Medulla oblongata (tissue), 1 donor: ENCODE measurements at regions not wholly inside any gene's neighbourhood (a gene's known extent, or its start where the extent isn't known, plus 50 kb on each side); places are given as distances from the start of the nearest gene placed in this dataset.

Experiments used
- DNase-seq: peaks from one replicate; pipeline ENCODE4 v3.0.0-alpha.2; 2015; ENCODE audit errors: extremely low spot score

- no peak for DNase-seq
Measured at GRCh38 chr9:107431461-107431860, 58.1 kb downstream of the KLF4 start.

- DNase-seq, result no peak
Measured at GRCh38 chr9:107430071-107430470, 59.5 kb downstream of the KLF4 start.

- DNase-seq, result no peak
Measured at GRCh38 chr9:107426126-107426525, 63.4 kb downstream of the KLF4 start.

GRCh38 chr9:107425101-107426025, 64.2 kb downstream of the KLF4 start:
- DNase-seq, result peak; percentile 58

GRCh38 chr9:107423540-107423939, 66.0 kb downstream of the KLF4 start:
- no peak for DNase-seq

GRCh38 chr9:107422189-107423185, 67.1 kb downstream of the KLF4 start:
- DNase-seq, result peak; percentile 50

GRCh38 chr9:107410420-107410819, 79.1 kb downstream of the KLF4 start:
- no peak for DNase-seq

GRCh38 chr9:107409581-107410389, 79.8 kb downstream of the KLF4 start:
- DNase-seq, result no peak

GRCh38 chr9:107407675-107408074, 81.9 kb downstream of the KLF4 start:
- no peak for DNase-seq

GRCh38 chr9:107405511-107405910, 84.1 kb downstream of the KLF4 start:
- no peak for DNase-seq

- no peak for DNase-seq
Measured at GRCh38 chr9:107404736-107405135, 84.8 kb downstream of the KLF4 start.

- no peak for DNase-seq
Measured at GRCh38 chr9:107404161-107404560, 85.4 kb downstream of the KLF4 start.

GRCh38 chr9:107397076-107398044, 92.2 kb downstream of the KLF4 start:
- no peak for DNase-seq

GRCh38 chr9:107394264-107394663, 95.3 kb downstream of the KLF4 start:
- no peak for DNase-seq

GRCh38 chr9:107390778-107391177, 98.8 kb downstream of the KLF4 start:
- DNase-seq, result no peak

GRCh38 chr9:107390279-107390678, 99.3 kb downstream of the KLF4 start:
- no peak for DNase-seq

- DNase-seq, result no peak
Measured at GRCh38 chr9:107389617-107390071, 99.9 kb downstream of the KLF4 start.

- no peak for DNase-seq
Measured at GRCh38 chr9:107388890-107389289, 100.7 kb downstream of the KLF4 start.

- DNase-seq, result no peak
Measured at GRCh38 chr9:107387409-107387808, 102.2 kb downstream of the KLF4 start.

- DNase-seq, result no peak
Measured at GRCh38 chr9:107386396-107386795, 103.2 kb downstream of the KLF4 start.
